GM19035 (cell line): ENCODE measurements at regions not wholly inside any gene's neighbourhood (a gene's known extent, or its start where the extent isn't known, plus 50 kb on each side); places are given as distances from the start of the nearest gene placed in this dataset.
"Not testable (repeated sequence)": the region's sequence is repeated elsewhere in the genome, so short reads cannot be mapped to it uniquely, and the experiment has no call there.

Experiments
- ATAC-seq: cut with Tn5 transposase; IDR thresholded peaks from one replicate; pipeline ENCODE4 v1.9.1; 2021; ENCODE audit not compliant: unreplicated experiment

- no peak for ATAC-seq
These were observed 572.2 kb upstream of the SOX9 start for GRCh38 chr17:71548540-71549190.

- no peak for ATAC-seq
These were observed 570.1 kb upstream of the SOX9 start for GRCh38 chr17:71550675-71551074.

GRCh38 chr17:71553381-71553780, 567.4 kb upstream of the SOX9 start:
- no peak for ATAC-seq

- no peak for ATAC-seq
These were observed 561.9 kb upstream of the SOX9 start for GRCh38 chr17:71558901-71559300.

- ATAC-seq = no peak
These were observed 548.5 kb upstream of the SOX9 start for GRCh38 chr17:71572343-71572742.

- no peak for ATAC-seq
These were observed 542.4 kb upstream of the SOX9 start for GRCh38 chr17:71578446-71578845.

- no peak for ATAC-seq
These were observed 540.6 kb upstream of the SOX9 start for GRCh38 chr17:71580220-71580619.

GRCh38 chr17:71585540-71585939, 535.3 kb upstream of the SOX9 start:
- ATAC-seq = no peak

- no peak for ATAC-seq
These were observed 528.4 kb upstream of the SOX9 start for GRCh38 chr17:71592431-71592830.

- ATAC-seq = no peak
These were observed 527.7 kb upstream of the SOX9 start for GRCh38 chr17:71593078-71593477.

GRCh38 chr17:71599583-71599982, 521.2 kb upstream of the SOX9 start:
- ATAC-seq = not testable (repeated sequence)

- no peak for ATAC-seq
These were observed 520.6 kb upstream of the SOX9 start for GRCh38 chr17:71600137-71600789.

- ATAC-seq = no peak
These were observed 518.8 kb upstream of the SOX9 start for GRCh38 chr17:71601894-71602504.

- ATAC-seq = no peak
These were observed 506.8 kb upstream of the SOX9 start for GRCh38 chr17:71613996-71614395.

- no peak for ATAC-seq
These were observed 505.0 kb upstream of the SOX9 start for GRCh38 chr17:71615820-71616219.

GRCh38 chr17:71617767-71618166, 503.1 kb upstream of the SOX9 start:
- not testable (repeated sequence) for ATAC-seq

- ATAC-seq = no peak
These were observed 495.5 kb upstream of the SOX9 start for GRCh38 chr17:71625330-71625729.

- ATAC-seq = no peak
These were observed 492.5 kb upstream of the SOX9 start for GRCh38 chr17:71628306-71628705.

- ATAC-seq = no peak
These were observed 489.3 kb upstream of the SOX9 start for GRCh38 chr17:71631483-71631882.

- ATAC-seq = no peak
These were observed 488.5 kb upstream of the SOX9 start for GRCh38 chr17:71632328-71632727.

GRCh38 chr17:71633391-71633849, 487.4 kb upstream of the SOX9 start:
- no peak for ATAC-seq

- no peak for ATAC-seq
These were observed 486.4 kb upstream of the SOX9 start for GRCh38 chr17:71634376-71634775.
